ENCODE measurements at regions not wholly inside any gene's neighbourhood (a gene's known extent, or its start where the extent isn't known, plus 50 kb on each side); places are given as distances from the start of the nearest gene placed in this dataset.

DNA sequence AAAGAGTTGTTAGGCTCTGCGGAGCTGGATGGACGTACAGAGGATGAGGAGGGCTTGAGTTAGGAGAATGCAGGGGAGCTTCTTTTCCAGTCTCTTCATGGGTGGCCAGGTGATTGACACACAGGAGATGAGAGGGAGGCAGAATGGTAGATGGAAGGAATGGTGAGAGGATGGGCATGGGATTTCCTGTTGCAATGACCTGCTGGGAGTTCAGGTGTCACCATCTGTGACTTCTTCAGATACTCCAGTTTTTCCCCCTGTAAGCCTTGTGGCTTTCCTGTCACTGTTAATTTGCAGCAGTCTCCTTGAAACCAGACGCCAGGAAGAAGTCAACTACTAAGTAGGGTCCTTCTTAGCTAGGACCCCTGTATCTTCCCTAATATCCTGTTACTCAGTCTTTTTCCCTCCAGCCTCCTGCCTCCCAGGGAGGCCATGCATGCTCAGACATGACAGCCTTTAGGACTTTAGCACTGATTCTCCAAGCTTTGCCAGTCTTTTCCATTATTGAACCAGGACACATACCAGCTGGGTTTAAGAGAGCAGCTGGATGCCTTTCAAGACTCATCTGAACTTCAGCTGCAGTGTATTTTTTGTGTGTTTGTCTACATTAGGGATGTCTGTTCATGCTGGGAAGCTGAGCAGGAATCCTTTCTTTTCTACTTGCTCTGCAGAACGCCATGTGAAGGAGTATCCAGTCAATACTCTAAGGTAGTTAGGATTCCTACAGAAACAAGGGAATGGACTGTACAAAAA is 67.2 kb upstream of the CD180 start:
- no peaks in the 10 kb centered on the region for H3K4me1 ChIP-seq (ENCODE audit: control insufficient read depth in 1 of 2, insufficient read depth in 2 of 2, low read length in 2 of 2)
- no peaks in the 10 kb centered on the region for H4K20me1 ChIP-seq (ENCODE audit: insufficient read depth)
- no peak overlapping the region for H3K9ac ChIP-seq (ENCODE audit: low read length)
- H2AFZ ChIP-seq (ENCODE audit: low read depth, low read length, poor library complexity, severe bottlenecking): no peak overlapping the region
- DNase-seq (ENCODE audit: low read depth, low spot score) (no peak), ATAC-seq (no peak)
- no peak for TF ChIP-seq FOSL1 (IDR thresholded peaks at IDR 0.05; ENCODE audit: low read depth)
- TF ChIP-seq JUND (IDR thresholded peaks at IDR 0.05): no peak
- TF ChIP-seq SRF (IDR thresholded peaks at IDR 0.05; ENCODE audit: low read depth): no peak
- no peak for TF ChIP-seq ZNF274 (IDR thresholded peaks at IDR 0.05; ENCODE audit: low read depth, low read length)
- TF ChIP-seq, protein P1, sequence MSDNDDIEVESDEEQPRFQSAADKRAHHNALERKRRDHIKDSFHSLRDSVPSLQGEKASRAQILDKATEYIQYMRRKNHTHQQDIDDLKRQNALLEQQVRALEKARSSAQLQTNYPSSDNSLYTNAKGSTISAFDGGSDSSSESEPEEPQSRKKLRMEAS (IDR thresholded peaks at IDR 0.05): no peak
- no peak for TF ChIP-seq SIN3A (IDR thresholded peaks at IDR 0.05; ENCODE audit: low read depth)
- no peak for TF ChIP-seq RAD21 (IDR thresholded peaks at IDR 0.05; ENCODE audit: low read depth)
- no peak for TF ChIP-seq ZFX (IDR thresholded peaks at IDR 0.05)
- TF ChIP-seq ELF1 (IDR thresholded peaks at IDR 0.05; ENCODE audit: borderline replicate concordance, low read depth): no peak
- TF ChIP-seq YY1 (IDR thresholded peaks at IDR 0.05; ENCODE audit: extremely low read depth, insufficient replicate concordance, low read depth, low read length): no peak
- TF ChIP-seq SP1 (IDR thresholded peaks at IDR 0.05; ENCODE audit: low read depth): no peak
- no peak for TF ChIP-seq POLR2AphosphoS5 (IDR thresholded peaks at IDR 0.05; ENCODE audit: low read depth, low read length)
- TF ChIP-seq TCF7L2 (IDR thresholded peaks at IDR 0.05; ENCODE audit: borderline replicate concordance, extremely low read depth, insufficient read depth, insufficient read length): no peak
- TF ChIP-seq EZH2 (IDR thresholded peaks at IDR 0.05): no peak
- no peaks in the 10 kb centered on the region for H3K9me3 ChIP-seq (ENCODE audit: control insufficient read depth in 1 of 2, insufficient read depth in 1 of 2, low read depth in 1 of 2, low read length in 2 of 2)
- H3K9me2 ChIP-seq (ENCODE audit: insufficient read depth): no peaks in the 10 kb centered on the region
- ChIA-PET RAD21 (ENCODE audit: low non-redundant PET in 1 of 2, low total read pairs in 2 of 2, uncharacterized antibody in 2 of 2, unreplicated experiment in 2 of 2) (no interaction called here), POLR2A (no interaction called here), CTCF (no interaction called here)
- no peaks in the 10 kb centered on the region for H3K79me2 ChIP-seq (ENCODE audit: insufficient read depth, low read length)
- no peaks in the 10 kb centered on the region for H3K36me3 ChIP-seq (ENCODE audit: control insufficient read depth in 1 of 2, insufficient read depth in 2 of 2, low read length in 2 of 2)
- H3K27ac ChIP-seq (ENCODE audit: low read depth, low read length): no peak overlapping the region
- no peak overlapping the region for H3K4me3 ChIP-seq (replicated peaks in 1 of 2; ENCODE audit: low read depth in 1 of 2, low read length in 2 of 2)
- BruUV-seq (replicated peaks): no TSS peak
- 0 out of 2 replicates have a peak, but pooled peaks cover 14% of the 10 kb centered on the region for H3K27me3 ChIP-seq (ENCODE audit: insufficient read depth, low read length)
- H3K4me2 ChIP-seq (ENCODE audit: low read length): no peak overlapping the region
- intact Hi-C loops (cut with micrococcal nuclease): no loop called here
